ENCODE measurements at regions not wholly inside any gene's neighbourhood (a gene's known extent, or its start where the extent isn't known, plus 50 kb on each side); places are given as distances from the start of the nearest gene placed in this dataset.

DNA sequence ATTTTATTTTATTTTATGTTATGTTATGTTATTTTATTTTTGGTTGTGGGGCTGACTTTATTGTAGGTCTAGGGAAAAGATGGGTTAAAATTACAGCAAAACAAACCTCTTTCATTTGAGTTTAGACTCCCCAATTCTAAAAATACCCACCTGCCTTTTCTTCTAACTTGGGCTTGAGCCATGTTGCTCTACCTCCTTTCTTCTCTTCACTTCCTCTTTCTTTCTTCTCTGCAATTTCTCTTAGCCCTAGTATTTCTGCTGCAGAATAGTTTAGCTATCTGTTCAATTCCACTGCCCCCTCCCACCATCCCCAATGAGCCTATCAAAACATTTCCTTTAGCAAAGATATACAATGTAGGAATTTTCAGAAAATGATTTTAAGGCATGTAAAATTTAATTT is 653.3 kb downstream of the ARAP2 start:
- no peak for TF ChIP-seq CREB5 (CRISPR knock-in tag; IDR thresholded peaks at IDR 0.05; ENCODE audit: low read depth)
- TF ChIP-seq PPARA (CRISPR knock-in tag; IDR thresholded peaks at IDR 0.05; ENCODE audit: borderline replicate concordance), result no peak
- TF ChIP-seq ZFP30 (CRISPR knock-in tag; IDR thresholded peaks at IDR 0.05), result no peak
- no peak for TF ChIP-seq GLIS3 (CRISPR knock-in tag; IDR thresholded peaks at IDR 0.05)

Data from SK-N-SH treated with all-trans-retinoic acid at 6 μM for 48 hours (cell line).